ENCODE measurements at regions not wholly inside any gene's neighbourhood (a gene's known extent, or its start where the extent isn't known, plus 50 kb on each side); places are given as distances from the start of the nearest gene placed in this dataset.

- no peak for TF ChIP-seq CTCF (IDR thresholded peaks at IDR 0.05; ENCODE audit: low read depth, low read length)
- no peak for TF ChIP-seq EZH2phosphoT487 (IDR thresholded peaks at IDR 0.05; ENCODE audit: low read depth)
Observed at GRCh38 chr3:181383201-181383600, 328.5 kb upstream of the SOX2 start.

Data from OCI-LY3 (cell line).